Omental fat pad (tissue), 3 donors: ENCODE measurements at regions not wholly inside any gene's neighbourhood (a gene's known extent, or its start where the extent isn't known, plus 50 kb on each side); places are given as distances from the start of the nearest gene placed in this dataset.

Experiments
- ATAC-seq: fragments of 150-250 bp; one replicate; pipeline ENCODE4 v1.9.1; 2016; ENCODE audit warnings: mild to moderate bottlenecking, moderate library complexity; ENCODE audit not compliant: low FRiP score
- DNase-seq: peaks from one replicate; pipeline ENCODE4 v3.0.0-alpha.2; 2019; ENCODE audit warnings: low spot score
- CTCF ChIP-seq, 3 donors: fragments of 450-650 bp; IDR thresholded peaks; one replicate each; pipeline ENCODE4 v1.5.1; 2016 to 2017; ENCODE audit warnings: antibody characterized with exemption in 3 of 3, mild to moderate bottlenecking in 3 of 3, moderate library complexity in 2 of 3

- ATAC-seq (peak; percentile 69), DNase-seq (no peak)
- TF ChIP-seq CTCF (IDR thresholded peaks at IDR 0.05), result peak in 1 of 3 donors; percentile 11
Observed at GRCh38 chr10:3467052-3467951, 294.7 kb upstream of the PITRM1 start.

- ATAC-seq (no peak), DNase-seq (no peak)
- no peak for TF ChIP-seq CTCF (IDR thresholded peaks at IDR 0.05)
Observed at GRCh38 chr10:3465406-3465891, 292.9 kb upstream of the PITRM1 start.

GRCh38 chr10:3464760-3465405, 292.3 kb upstream of the PITRM1 start:
- no peak for TF ChIP-seq CTCF (IDR thresholded peaks at IDR 0.05)
- no peak for DNase-seq
- no peak for ATAC-seq

- DNase-seq (no peak), ATAC-seq (no peak)
- TF ChIP-seq CTCF (IDR thresholded peaks at IDR 0.05), result no peak
Observed at GRCh38 chr10:3460420-3461128, 288.0 kb upstream of the PITRM1 start.

- DNase-seq (no peak), ATAC-seq (no peak)
- no peak for TF ChIP-seq CTCF (IDR thresholded peaks at IDR 0.05)
Observed at GRCh38 chr10:3455385-3456334, 283.1 kb upstream of the PITRM1 start.
